GM12874 (cell line): ENCODE measurements at regions not wholly inside any gene's neighbourhood (a gene's known extent, or its start where the extent isn't known, plus 50 kb on each side); places are given as distances from the start of the nearest gene placed in this dataset.

Experiments
- CTCF ChIP-seq: IDR thresholded peaks from 2 replicates; pipeline ENCODE4 v1.5.1; 2011; ENCODE audit warnings: low read depth, mild to moderate bottlenecking, control low read depth, low read length, moderate library complexity; ENCODE audit not compliant: insufficient read depth

GRCh38 chrX:118257781-118258180 is 88.1 kb upstream of the WDR44 start:
- TF ChIP-seq CTCF: no peak

- TF ChIP-seq CTCF: no peak
Measured at GRCh38 chrX:118259213-118259612, 86.7 kb upstream of the WDR44 start.

GRCh38 chrX:118261151-118261550 is 84.8 kb upstream of the WDR44 start:
- no peak for TF ChIP-seq CTCF

DNA sequence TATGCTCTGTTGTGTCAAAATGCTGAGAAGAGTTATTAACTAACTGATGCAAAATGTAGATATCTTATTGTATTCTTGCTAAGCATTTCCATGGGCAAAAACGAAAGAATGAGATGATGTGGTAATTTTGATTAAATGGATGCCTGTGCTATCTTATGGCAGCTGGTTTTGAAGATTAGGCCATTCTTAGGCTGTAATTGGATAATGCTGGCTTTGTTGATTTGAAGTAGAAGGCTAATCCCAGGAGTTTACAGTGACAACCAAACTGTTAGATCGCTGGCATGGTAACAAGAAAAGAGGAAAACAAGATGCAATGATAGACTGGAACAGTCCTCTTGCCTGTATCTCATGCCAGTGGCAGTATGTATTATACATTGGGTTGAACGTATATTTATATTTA is 74.1 kb upstream of the WDR44 start:
- no peak for TF ChIP-seq CTCF

- no peak for TF ChIP-seq CTCF
Measured at GRCh38 chrX:118272242-118272641, 73.7 kb upstream of the WDR44 start.

DNA sequence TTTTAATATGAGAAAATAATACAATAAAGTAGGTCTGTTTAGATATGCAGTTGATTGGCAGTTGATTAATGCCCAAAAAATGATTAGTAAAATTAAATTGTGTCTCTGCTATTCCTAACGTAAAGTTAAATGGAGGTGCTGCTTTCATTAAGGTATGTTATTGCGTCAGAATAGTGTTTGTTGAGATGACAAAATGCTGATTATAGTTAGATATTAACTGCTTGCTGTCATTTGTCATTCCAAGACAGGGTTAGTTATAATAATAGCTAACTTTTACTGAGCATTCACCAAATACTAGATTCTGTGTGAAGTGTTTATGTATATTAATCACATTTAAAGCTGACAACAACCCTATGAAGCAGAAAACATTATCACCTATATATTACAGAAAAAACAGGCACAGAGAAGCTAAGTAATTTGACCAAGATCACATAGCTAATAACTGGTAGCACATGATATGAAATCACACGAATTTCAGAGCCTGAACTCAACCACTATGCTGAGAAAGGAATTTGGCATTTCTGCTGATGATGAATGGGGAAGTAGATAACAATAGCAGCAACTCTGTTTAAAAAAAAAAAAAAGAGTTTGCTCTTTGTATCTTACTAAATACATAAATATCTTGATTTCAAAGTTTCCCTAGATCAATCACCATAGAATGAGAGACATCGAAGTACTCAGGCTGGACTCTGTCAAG is 59.7 kb upstream of the WDR44 start:
- TF ChIP-seq CTCF: no peak
